Activated T-cell treated with anti-CD3 and anti-CD28 coated beads, Interleukin-2, amount 50 U/mL, for 24 hours (primary cell): ENCODE measurements at regions not wholly inside any gene's neighbourhood (a gene's known extent, or its start where the extent isn't known, plus 50 kb on each side); places are given as distances from the start of the nearest gene placed in this dataset.

Source experiments
- DNase-seq: peaks from one replicate; pipeline ENCODE4 v3.0.0-alpha.2; 2020
- H3K27ac Mint-ChIP-seq: 2 replicates; pipeline ENCODE4 v1.8.0; 2020; ENCODE audit warnings: mild to moderate bottlenecking, mixed read lengths
- H3K27me3 Mint-ChIP-seq: 2 replicates; pipeline ENCODE4 v1.8.0; 2020; ENCODE audit warnings: mixed read lengths
- H3K36me3 Mint-ChIP-seq: 2 replicates; pipeline ENCODE4 v1.8.0; 2020; ENCODE audit warnings: low read depth, mixed read lengths
- H3K4me1 Mint-ChIP-seq: 2 replicates; pipeline ENCODE4 v1.8.0; 2020; ENCODE audit warnings: low read depth, mixed read lengths
- H3K4me3 Mint-ChIP-seq: 2 replicates; pipeline ENCODE4 v1.8.0; 2020; ENCODE audit warnings: mild to moderate bottlenecking, moderate library complexity, mixed read lengths
- H3K9me3 Mint-ChIP-seq: 2 replicates; pipeline ENCODE4 v1.8.0; 2020; ENCODE audit warnings: mixed read lengths

GRCh38 chr1:59066236-59066635 lies 230.7 kb upstream of the FGGY start:
- Mint-ChIP-seq H3K27ac (no peak overlapping the region), H3K4me1 (peaks cover 45% of the 10 kb centered on the region), H3K27me3 (no peaks in the 10 kb centered on the region), H3K4me3 (no peak overlapping the region), H3K36me3 (no peaks in the 10 kb centered on the region), H3K9me3 (no peaks in the 10 kb centered on the region)
- no peak for DNase-seq

GRCh38 chr1:59070610-59071009 lies 226.3 kb upstream of the FGGY start:
- Mint-ChIP-seq H3K27me3 (no peaks in the 10 kb centered on the region), H3K4me3 (no peak overlapping the region), H3K27ac (no peak overlapping the region), H3K4me1 (peaks cover 26% of the 10 kb centered on the region), H3K36me3 (no peaks in the 10 kb centered on the region), H3K9me3 (peaks cover 2% of the 10 kb centered on the region)
- no peak for DNase-seq

DNA sequence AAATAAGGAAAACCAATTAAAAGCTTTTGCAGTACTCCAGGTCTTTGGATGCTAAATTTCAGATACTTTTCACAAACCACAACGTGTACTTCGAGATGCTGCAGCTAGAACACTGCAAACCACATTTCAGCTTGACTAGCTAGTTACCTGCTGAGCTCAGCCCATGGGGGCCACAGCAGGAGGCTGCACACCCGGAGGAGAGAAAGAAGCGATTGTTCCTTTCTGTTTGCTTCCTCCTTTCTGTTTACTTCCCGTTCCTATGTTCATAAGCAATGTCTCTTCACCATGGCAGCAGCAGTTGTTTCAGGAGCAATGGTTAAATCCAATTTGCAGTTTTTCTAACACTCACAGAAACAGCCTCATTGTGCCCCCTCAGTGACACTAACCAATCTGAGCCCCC lies 225.6 kb upstream of the FGGY start:
- Mint-ChIP-seq H3K36me3 (no peaks in the 10 kb centered on the region), H3K27me3 (no peaks in the 10 kb centered on the region), H3K27ac (peak overlapping the region; percentile 90), H3K4me3 (peak overlapping the region; percentile 13), H3K4me1 (peaks cover 26% of the 10 kb centered on the region), H3K9me3 (peaks cover 2% of the 10 kb centered on the region)
- no peak for DNase-seq

DNA sequence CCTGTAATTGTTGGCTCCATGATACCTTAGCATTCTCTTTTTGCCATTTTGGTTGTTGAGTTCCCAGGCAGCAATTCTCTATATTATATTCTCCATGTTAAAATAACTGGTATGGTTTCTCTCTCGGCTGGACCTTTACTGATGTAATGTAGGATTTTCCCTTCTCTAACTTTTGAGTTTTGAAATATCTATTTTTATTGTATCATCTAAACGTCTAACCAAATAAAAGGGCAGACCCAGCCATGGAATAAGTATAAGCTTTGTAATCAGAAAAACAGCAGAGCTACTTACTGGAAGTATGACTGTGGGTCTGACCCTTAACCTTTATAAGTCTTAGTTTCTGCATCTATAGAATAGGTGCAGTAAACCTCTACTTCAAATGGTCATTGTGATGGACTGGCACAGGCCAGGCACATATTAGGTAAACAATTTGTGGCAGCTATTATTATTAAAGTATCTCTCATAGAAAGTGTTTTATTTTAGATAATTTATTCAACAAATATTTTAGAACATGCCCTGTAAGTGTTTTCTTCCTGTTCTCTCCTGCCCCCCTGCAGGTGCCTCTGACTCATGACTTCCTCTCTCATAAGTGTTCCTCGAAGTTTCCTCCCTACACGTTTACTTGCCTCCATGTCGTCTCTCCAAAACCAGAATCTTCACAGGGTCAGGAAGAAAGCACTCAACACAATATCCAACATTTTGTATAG lies 224.9 kb upstream of the FGGY start:
- Mint-ChIP-seq H3K36me3 (no peaks in the 10 kb centered on the region), H3K27me3 (no peaks in the 10 kb centered on the region), H3K4me1 (peaks cover 27% of the 10 kb centered on the region), H3K27ac (peak overlapping the region; percentile 90), H3K4me3 (peak overlapping the region; percentile 13), H3K9me3 (peaks cover 2% of the 10 kb centered on the region)
- DNase-seq, result no peak

GRCh38 chr1:59072583-59072947 lies 224.3 kb upstream of the FGGY start:
- Mint-ChIP-seq H3K4me1 (peaks cover 27% of the 10 kb centered on the region), H3K9me3 (peaks cover 2% of the 10 kb centered on the region), H3K36me3 (no peaks in the 10 kb centered on the region), H3K27ac (peak overlapping the region; percentile 78), H3K4me3 (no peak overlapping the region), H3K27me3 (no peaks in the 10 kb centered on the region)
- DNase-seq, result no peak

DNA sequence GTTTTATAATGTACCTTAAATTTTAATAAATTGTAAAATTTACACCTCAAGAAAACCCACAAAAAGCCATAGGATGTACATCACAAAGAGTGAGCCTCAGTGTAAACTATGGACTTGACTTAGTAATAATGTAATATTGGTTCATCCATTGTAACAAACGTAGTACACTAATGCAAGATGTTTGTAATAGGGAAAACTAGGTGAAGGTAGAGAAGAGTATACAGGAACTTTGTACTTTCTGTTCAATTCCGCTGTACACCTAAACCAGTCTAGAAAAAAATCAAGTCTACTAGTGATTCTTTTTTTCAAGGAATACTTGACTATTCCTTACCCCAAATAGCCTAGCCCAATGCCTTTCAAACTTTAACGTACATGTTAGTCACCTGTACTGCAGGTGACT lies 222.3 kb upstream of the FGGY start:
- H3K36me3 Mint-ChIP-seq, result no peaks in the 10 kb centered on the region
- H3K9me3 Mint-ChIP-seq, result peaks cover 2% of the 10 kb centered on the region
- no peak overlapping the region for H3K27ac Mint-ChIP-seq
- H3K4me3 Mint-ChIP-seq, result no peak overlapping the region
- no peaks in the 10 kb centered on the region for H3K27me3 Mint-ChIP-seq
- no peak for DNase-seq
- H3K4me1 Mint-ChIP-seq, result peaks cover 33% of the 10 kb centered on the region

DNA sequence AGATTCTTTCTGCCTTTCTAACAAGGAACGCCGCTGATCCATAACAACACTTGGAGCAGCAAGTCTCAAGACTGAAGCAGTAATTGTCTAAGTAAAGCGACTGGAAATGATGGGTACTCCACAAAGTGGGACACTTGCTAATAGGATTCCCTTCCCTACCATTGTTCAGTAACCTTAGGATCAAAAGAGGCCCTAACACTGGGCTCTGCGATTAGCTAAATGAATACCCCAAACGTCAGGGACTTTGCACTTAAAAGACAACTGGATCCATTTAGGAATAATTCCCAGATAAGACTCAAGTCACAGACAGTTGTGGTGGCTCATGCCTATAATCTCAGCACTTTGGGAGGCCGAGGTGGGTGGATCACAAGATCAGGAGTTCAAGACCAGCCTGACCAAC lies 221.9 kb upstream of the FGGY start:
- no peak for DNase-seq
- Mint-ChIP-seq H3K27ac (no peak overlapping the region), H3K9me3 (peaks cover 2% of the 10 kb centered on the region), H3K36me3 (no peaks in the 10 kb centered on the region), H3K4me1 (peaks cover 37% of the 10 kb centered on the region), H3K4me3 (no peak overlapping the region), H3K27me3 (no peaks in the 10 kb centered on the region)

DNA sequence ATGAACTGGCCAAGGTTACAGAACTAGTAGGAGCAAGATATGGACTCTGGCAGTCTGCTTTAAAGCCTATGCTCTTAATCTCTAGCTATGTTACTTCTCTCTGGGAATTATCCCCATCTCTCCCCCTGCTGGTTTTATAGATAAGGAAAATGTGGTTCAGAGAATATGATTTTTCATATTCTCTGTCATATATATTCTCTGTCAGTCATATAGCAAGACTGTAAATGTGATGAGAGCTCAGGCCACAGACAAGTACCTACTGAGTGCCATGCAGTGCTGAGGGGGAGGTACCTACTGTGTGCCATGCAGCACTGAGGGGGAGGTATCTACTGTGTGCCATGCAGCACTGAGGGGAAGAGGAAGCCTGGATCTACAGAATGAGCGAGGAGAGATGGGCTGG lies 220.3 kb upstream of the FGGY start:
- H3K9me3 Mint-ChIP-seq, result peaks cover 2% of the 10 kb centered on the region
- DNase-seq, result no peak
- no peak overlapping the region for H3K27ac Mint-ChIP-seq
- no peaks in the 10 kb centered on the region for H3K36me3 Mint-ChIP-seq
- no peaks in the 10 kb centered on the region for H3K27me3 Mint-ChIP-seq
- H3K4me3 Mint-ChIP-seq, result no peak overlapping the region
- H3K4me1 Mint-ChIP-seq, result peaks cover 30% of the 10 kb centered on the region

GRCh38 chr1:59077466-59078069 lies 219.3 kb upstream of the FGGY start:
- H3K9me3 Mint-ChIP-seq, result no peaks in the 10 kb centered on the region
- peaks cover 21% of the 10 kb centered on the region for H3K4me1 Mint-ChIP-seq
- H3K27ac Mint-ChIP-seq, result no peak overlapping the region
- H3K36me3 Mint-ChIP-seq, result no peaks in the 10 kb centered on the region
- no peaks in the 10 kb centered on the region for H3K27me3 Mint-ChIP-seq
- no peak for DNase-seq
- H3K4me3 Mint-ChIP-seq, result no peak overlapping the region

- H3K4me3 Mint-ChIP-seq, result no peak overlapping the region
- H3K27ac Mint-ChIP-seq, result no peak overlapping the region
- H3K9me3 Mint-ChIP-seq, result no peaks in the 10 kb centered on the region
- DNase-seq, result no peak
- H3K36me3 Mint-ChIP-seq, result no peaks in the 10 kb centered on the region
- H3K4me1 Mint-ChIP-seq, result peaks cover 18% of the 10 kb centered on the region
- H3K27me3 Mint-ChIP-seq, result no peaks in the 10 kb centered on the region
These were observed 218.7 kb upstream of the FGGY start for GRCh38 chr1:59078070-59078800.

DNA sequence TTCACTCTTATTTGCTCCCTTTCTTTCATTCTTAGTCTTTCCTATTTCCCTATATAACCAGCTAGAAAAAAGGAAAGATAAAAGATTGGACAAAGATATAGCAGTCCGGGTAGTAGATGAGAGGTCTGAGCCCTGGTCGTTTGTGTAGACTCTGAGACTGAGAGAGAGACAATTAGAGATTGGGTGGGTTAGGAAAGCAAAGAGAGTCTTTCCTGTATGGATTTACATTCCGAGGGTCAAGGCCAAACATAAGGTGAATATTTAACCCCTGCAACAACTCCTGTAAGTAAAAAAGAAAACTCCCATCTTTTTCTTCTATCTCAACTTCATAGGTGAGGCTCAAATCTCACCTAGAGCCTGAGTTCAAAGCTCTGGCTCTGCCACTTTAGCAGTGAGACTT lies 218.0 kb upstream of the FGGY start:
- Mint-ChIP-seq H3K27ac (no peak overlapping the region), H3K9me3 (no peaks in the 10 kb centered on the region), H3K4me3 (no peak overlapping the region), H3K27me3 (no peaks in the 10 kb centered on the region), H3K36me3 (no peaks in the 10 kb centered on the region), H3K4me1 (peaks cover 19% of the 10 kb centered on the region)
- DNase-seq, result no peak

- DNase-seq, result no peak
- no peaks in the 10 kb centered on the region for H3K9me3 Mint-ChIP-seq
- H3K36me3 Mint-ChIP-seq, result no peaks in the 10 kb centered on the region
- H3K27ac Mint-ChIP-seq, result peak overlapping the region; percentile 13
- no peak overlapping the region for H3K4me3 Mint-ChIP-seq
- peaks cover 26% of the 10 kb centered on the region for H3K4me1 Mint-ChIP-seq
- H3K27me3 Mint-ChIP-seq, result no peaks in the 10 kb centered on the region
These were observed 217.3 kb upstream of the FGGY start for GRCh38 chr1:59079434-59080140.

GRCh38 chr1:59081181-59081580 lies 215.7 kb upstream of the FGGY start:
- Mint-ChIP-seq H3K4me3 (no peak overlapping the region), H3K9me3 (no peaks in the 10 kb centered on the region), H3K27ac (no peak overlapping the region), H3K36me3 (no peaks in the 10 kb centered on the region), H3K4me1 (peaks cover 28% of the 10 kb centered on the region), H3K27me3 (no peaks in the 10 kb centered on the region)
- no peak for DNase-seq

- no peak overlapping the region for H3K27ac Mint-ChIP-seq
- H3K4me1 Mint-ChIP-seq, result peaks cover 26% of the 10 kb centered on the region
- no peaks in the 10 kb centered on the region for H3K36me3 Mint-ChIP-seq
- no peak for DNase-seq
- no peaks in the 10 kb centered on the region for H3K27me3 Mint-ChIP-seq
- H3K9me3 Mint-ChIP-seq, result no peaks in the 10 kb centered on the region
- H3K4me3 Mint-ChIP-seq, result no peak overlapping the region
These were observed 215.1 kb upstream of the FGGY start for GRCh38 chr1:59081795-59082194.
